Liver (tissue), 3 donors: ENCODE measurements at regions not wholly inside any gene's neighbourhood (a gene's known extent, or its start where the extent isn't known, plus 50 kb on each side); places are given as distances from the start of the nearest gene placed in this dataset.

Source experiments
- ATF3 ChIP-seq: IDR thresholded peaks from 2 replicates; pipeline ENCODE4 v1.6.1; 2016; ENCODE audit warnings: antibody characterized with exemption
- CTCF ChIP-seq: fragments of 150-350 bp; IDR thresholded peaks from 2 replicates; pipeline ENCODE4 v1.5.1; 2017; ENCODE audit warnings: improper control_type of control experiment, low read depth, low read length; ENCODE audit not compliant: missing input control
- EGR1 ChIP-seq, 2 donors: IDR thresholded peaks; 2 replicates each; pipeline ENCODE4 v1.6.1; 2016 to 2018; ENCODE audit warnings: antibody characterized with exemption in 2 of 2, low read depth in 2 of 2
- GABPA ChIP-seq, 2 donors: IDR thresholded peaks in 1 of 2; conservative IDR thresholded peaks in 1 of 2; 2 replicates each; pipeline ENCODE4 v1.6.1; 2016; ENCODE audit warnings: antibody characterized with exemption in 2 of 2, mild to moderate bottlenecking in 1 of 2, moderate library complexity in 1 of 2
- HNF4G ChIP-seq: IDR thresholded peaks from 2 replicates; pipeline ENCODE4 v1.6.1; 2016; ENCODE audit warnings: antibody characterized with exemption
- JUND ChIP-seq, 2 donors: IDR thresholded peaks; 2 replicates each; pipeline ENCODE4 v1.6.1; 2016; ENCODE audit warnings: antibody characterized with exemption in 2 of 2
- MAX ChIP-seq: IDR thresholded peaks from 2 replicates; pipeline ENCODE4 v1.6.1; 2016; ENCODE audit warnings: antibody characterized with exemption
- NR2F2 ChIP-seq: IDR thresholded peaks from 2 replicates; pipeline ENCODE4 v1.6.1; 2016; ENCODE audit warnings: antibody characterized with exemption
- RAD21 ChIP-seq, 2 donors: IDR thresholded peaks; 2 replicates each; pipeline ENCODE4 v1.6.1; 2016; ENCODE audit warnings: antibody characterized with exemption in 2 of 2, mild to moderate bottlenecking in 2 of 2
- REST ChIP-seq: IDR thresholded peaks from 2 replicates; pipeline ENCODE4 v1.6.1; 2016; ENCODE audit warnings: antibody characterized with exemption, mild to moderate bottlenecking
- RXRA ChIP-seq, 2 donors: IDR thresholded peaks; 2 replicates each; pipeline ENCODE4 v1.6.1; 2017 to 2018; ENCODE audit warnings: antibody characterized with exemption in 2 of 2, mild to moderate bottlenecking in 1 of 2
- SP1 ChIP-seq: IDR thresholded peaks from 2 replicates; pipeline ENCODE4 v1.6.1; 2018; ENCODE audit warnings: antibody characterized with exemption, mild to moderate bottlenecking
- YY1 ChIP-seq: IDR thresholded peaks from 2 replicates; pipeline ENCODE4 v1.6.1; 2016; ENCODE audit warnings: antibody characterized with exemption, mild to moderate bottlenecking
- donor health status: healthy.
- donor health status: healthy.

- TF ChIP-seq CTCF (no peak), MAX (no peak), YY1 (no peak), RAD21 (IDR thresholded peaks at IDR 0.05) (no peak), ATF3 (no peak), SP1 (no peak), RXRA (IDR thresholded peaks at IDR 0.05) (no peak), JUND (IDR thresholded peaks at IDR 0.05) (no peak), EGR1 (IDR thresholded peaks at IDR 0.05; ENCODE audit: low read depth in 2 of 2) (no peak), NR2F2 (no peak), HNF4G (no peak), GABPA (IDR thresholded peaks at IDR 0.05 in 1 of 2, conservative IDR thresholded peaks at IDR 0.05 in 1 of 2) (no peak), REST (no peak)
Measured at GRCh38 chr3:101117465-101117864, 124.2 kb upstream of the ABI3BP start.
